ENCODE measurements at regions not wholly inside any gene's neighbourhood (a gene's known extent, or its start where the extent isn't known, plus 50 kb on each side); places are given as distances from the start of the nearest gene placed in this dataset.
"Not testable (repeated sequence)": the region's sequence is repeated elsewhere in the genome, so short reads cannot be mapped to it uniquely, and the experiment has no call there.

GRCh38 chr7:49030221-49030620 is 105.9 kb downstream of the CDC14C start:
- DNase-seq (ENCODE audit: low spot score) (no peak), ATAC-seq (ENCODE audit: low FRiP score) (no peak)
- no peak for TF ChIP-seq CTCF (IDR thresholded peaks at IDR 0.05)

DNA sequence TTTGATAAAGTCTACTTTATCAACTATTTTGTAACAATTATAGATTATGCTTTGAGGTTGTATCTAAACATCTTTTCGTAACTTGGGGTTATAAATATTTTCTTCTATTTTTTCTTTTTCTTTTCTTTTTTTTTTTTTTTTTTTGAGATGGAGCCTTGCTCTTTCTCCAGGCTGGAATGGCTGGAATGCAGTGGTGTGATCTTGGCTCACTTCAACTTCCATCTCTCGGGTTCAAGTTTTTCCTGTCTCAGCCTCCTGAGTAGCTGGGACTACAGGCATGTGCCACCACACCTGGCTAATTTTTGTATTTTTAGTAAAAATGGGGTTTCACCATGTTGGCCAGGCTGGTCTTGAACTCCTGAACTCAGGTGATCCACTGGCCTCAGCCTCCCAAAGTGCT is 108.8 kb downstream of the CDC14C start:
- not testable (repeated sequence) for DNase-seq (ENCODE audit: low spot score); ATAC-seq (ENCODE audit: low FRiP score)

GRCh38 chr7:49037346-49038210 is 113.2 kb downstream of the CDC14C start:
- DNase-seq (ENCODE audit: low spot score) (no peak), ATAC-seq (ENCODE audit: low FRiP score) (no peak)
- TF ChIP-seq CTCF (IDR thresholded peaks at IDR 0.05): no peak

DNA sequence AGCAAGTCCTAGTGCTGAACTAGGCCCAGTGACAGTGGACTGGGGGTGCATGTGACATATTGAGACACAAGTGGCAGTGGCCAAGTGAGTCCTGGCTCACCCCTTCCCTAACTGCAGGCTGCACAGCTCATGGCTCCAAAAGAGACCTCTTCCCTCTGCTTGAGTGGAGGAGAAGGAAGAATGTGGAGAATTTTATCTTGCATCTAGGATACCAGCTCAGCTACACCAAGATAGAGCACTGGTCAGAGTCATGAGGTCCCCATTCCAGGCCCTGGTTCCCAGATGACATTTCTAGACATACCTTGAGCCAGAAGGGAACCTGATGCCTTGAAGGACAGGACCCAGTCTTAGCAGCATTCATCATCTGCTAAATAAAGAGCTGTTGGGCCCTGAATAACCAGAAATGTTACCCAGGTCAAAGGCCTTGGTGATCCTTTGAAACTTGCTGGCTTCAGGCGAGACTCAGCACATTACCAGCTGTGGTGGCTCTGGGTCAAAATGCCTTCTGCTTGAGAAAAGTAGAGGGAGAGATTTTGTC is 114.5 kb downstream of the CDC14C start:
- no peak for TF ChIP-seq CTCF (IDR thresholded peaks at IDR 0.05)
- ATAC-seq (ENCODE audit: low FRiP score) (no peak), DNase-seq (ENCODE audit: low spot score) (no peak)

DNA sequence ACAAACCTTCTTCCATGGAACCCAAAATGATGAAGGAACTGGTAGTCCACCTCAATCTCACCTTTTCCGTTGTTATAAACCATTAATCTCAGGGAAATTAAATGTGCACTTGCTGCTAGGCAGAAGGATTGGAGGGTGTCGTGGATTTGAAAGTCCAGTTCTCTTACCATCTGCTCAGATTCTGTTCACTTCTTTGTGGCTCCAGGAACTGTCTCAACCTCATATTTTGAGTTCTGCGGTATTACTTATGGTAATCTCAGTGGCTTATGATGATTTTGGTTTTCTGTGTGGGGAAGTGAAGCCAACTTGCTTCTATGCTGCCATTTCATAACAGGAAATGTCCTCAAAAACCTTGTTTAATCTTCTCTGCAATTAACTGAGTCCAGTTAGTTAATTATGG is 136.4 kb downstream of the CDC14C start:
- no peak for TF ChIP-seq CTCF (IDR thresholded peaks at IDR 0.05)
- DNase-seq (ENCODE audit: low spot score): no peak
- ATAC-seq (ENCODE audit: low FRiP score): no peak

- no peak for TF ChIP-seq CTCF (IDR thresholded peaks at IDR 0.05)
- DNase-seq (ENCODE audit: low spot score) (no peak), ATAC-seq (ENCODE audit: low FRiP score) (no peak)
These were observed 150.2 kb downstream of the CDC14C start for GRCh38 chr7:49074538-49074937.

GRCh38 chr7:49080896-49081475 is 156.6 kb downstream of the CDC14C start:
- DNase-seq (ENCODE audit: low spot score) (no peak), ATAC-seq (ENCODE audit: low FRiP score) (no peak)
- no peak for TF ChIP-seq CTCF (IDR thresholded peaks at IDR 0.05)

Measured in omental fat pad (tissue), 3 donors.